Thoracic aorta (tissue), 2 donors: ENCODE measurements at regions not wholly inside any gene's neighbourhood (a gene's known extent, or its start where the extent isn't known, plus 50 kb on each side); places are given as distances from the start of the nearest gene placed in this dataset.
"Not testable (repeated sequence)": the region's sequence is repeated elsewhere in the genome, so short reads cannot be mapped to it uniquely, and the experiment has no call there.

ENCODE experiments used
- ATAC-seq: fragments of 150-250 bp; one replicate; pipeline ENCODE4 v1.8.0; 2017; ENCODE audit warnings: low read depth; ENCODE audit not compliant: insufficient number of reproducible peaks, low FRiP score
- DNase-seq: peaks from one replicate; pipeline ENCODE4 v3.0.0-alpha.2; 2020; ENCODE audit warnings: low spot score
- H3K27ac ChIP-seq, 2 donors: fragments of 200-600 bp; sonication (generic); 1 replicate in 1 of 2; 2 replicates in 1 of 2; pipeline ENCODE4 v1.5.1; 2016; ENCODE audit warnings: mild to moderate bottlenecking in 2 of 2, moderate library complexity in 2 of 2
- H3K27me3 ChIP-seq: fragments of 200-600 bp; sonication (generic); replicated peaks from 2 replicates; pipeline ENCODE4 v1.6.0; 2016; ENCODE audit warnings: mild to moderate bottlenecking; ENCODE audit not compliant: insufficient read depth
- H3K36me3 ChIP-seq: fragments of 200-600 bp; sonication (generic); one replicate; pipeline ENCODE4 v1.5.1; 2016
- H3K4me1 ChIP-seq, 2 donors: fragments of 200-600 bp; sonication (generic); 1 replicate in 1 of 2; 2 replicates in 1 of 2; pipeline versions ENCODE4 v1.5.1 to v1.6.0; 2016; ENCODE audit warnings: low read depth in 2 of 2, mild to moderate bottlenecking in 1 of 2; ENCODE audit not compliant: control insufficient read depth in 1 of 2
- H3K4me3 ChIP-seq: fragments of 200-600 bp; sonication (generic); 2 replicates; pipeline ENCODE4 v1.5.1; 2016; ENCODE audit warnings: mild to moderate bottlenecking
- H3K9me3 ChIP-seq: fragments of 200-600 bp; sonication (generic); 2 replicates; pipeline ENCODE4 v1.5.1; 2016
- CTCF ChIP-seq: fragments of 200-600 bp; sonication (generic); IDR thresholded peaks from one replicate; pipeline ENCODE4 v1.5.1; 2019; ENCODE audit warnings: antibody characterized with exemption

GRCh38 chrX:45619290-45619689 is 418.6 kb upstream of the DIPK2B start:
- Histone ChIP-seq H3K4me3 (no peak overlapping the region), H3K27me3 (no peaks in the 10 kb centered on the region), H3K9me3 (no peaks in the 10 kb centered on the region), H3K36me3 (no peaks in the 10 kb centered on the region), H3K4me1 (peaks cover 7 to 15% of the 10 kb centered on the region in 2 donors), H3K27ac (no peak overlapping the region)
- no peak for TF ChIP-seq CTCF
- no peak for ATAC-seq
- DNase-seq = no peak

- not testable (repeated sequence) for H3K27ac ChIP-seq, H3K4me3 ChIP-seq, H3K36me3 ChIP-seq, H3K4me1 ChIP-seq, DNase-seq, H3K9me3 ChIP-seq, ATAC-seq, H3K27me3 ChIP-seq
Measured at GRCh38 chrX:45615591-45615990, 414.9 kb upstream of the DIPK2B start.

GRCh38 chrX:45614853-45615252 is 414.2 kb upstream of the DIPK2B start:
- no peaks in the 10 kb centered on the region for H3K36me3 ChIP-seq
- ATAC-seq (no peak), DNase-seq (no peak)

DNA sequence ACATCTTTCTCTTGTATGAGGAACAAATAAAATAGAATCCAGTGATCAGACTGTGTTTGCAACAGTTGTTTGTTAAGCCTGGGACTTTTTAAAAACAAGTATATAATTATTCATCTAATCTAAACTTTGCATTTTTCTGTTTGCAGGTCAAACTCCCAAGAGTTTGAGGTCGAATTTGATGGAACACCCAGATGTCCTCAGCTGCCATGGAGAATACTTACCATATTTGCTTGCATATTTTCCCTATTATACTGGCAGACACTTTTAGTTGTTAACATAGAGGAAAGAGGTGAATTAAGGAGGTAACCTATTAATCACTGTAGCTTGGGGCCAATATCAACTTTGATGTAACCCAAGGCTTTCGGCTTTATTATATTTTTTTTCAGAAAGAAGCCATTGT is 401.5 kb upstream of the DIPK2B start:
- no peak for DNase-seq
- Histone ChIP-seq H3K9me3 (no peaks in the 10 kb centered on the region), H3K4me1 (peaks cover 0 to 5% of the 10 kb centered on the region in 2 donors), H3K27me3 (no peaks in the 10 kb centered on the region), H3K4me3 (no peak overlapping the region), H3K27ac (peak overlapping the region in 1 of 2 donors; percentile 12), H3K36me3 (no peaks in the 10 kb centered on the region)
- TF ChIP-seq CTCF = no peak
- no peak for ATAC-seq

More at GRCh38 chrX:45614853-45615252, 414.2 kb upstream of the DIPK2B start:
- H3K4me3 ChIP-seq = no peak overlapping the region
- H3K27me3 ChIP-seq = no peaks in the 10 kb centered on the region
- H3K4me1 ChIP-seq = no peaks in the 10 kb centered on the region
- H3K9me3 ChIP-seq = no peaks in the 10 kb centered on the region
- no peak overlapping the region for H3K27ac ChIP-seq
- TF ChIP-seq CTCF = no peak

DNA sequence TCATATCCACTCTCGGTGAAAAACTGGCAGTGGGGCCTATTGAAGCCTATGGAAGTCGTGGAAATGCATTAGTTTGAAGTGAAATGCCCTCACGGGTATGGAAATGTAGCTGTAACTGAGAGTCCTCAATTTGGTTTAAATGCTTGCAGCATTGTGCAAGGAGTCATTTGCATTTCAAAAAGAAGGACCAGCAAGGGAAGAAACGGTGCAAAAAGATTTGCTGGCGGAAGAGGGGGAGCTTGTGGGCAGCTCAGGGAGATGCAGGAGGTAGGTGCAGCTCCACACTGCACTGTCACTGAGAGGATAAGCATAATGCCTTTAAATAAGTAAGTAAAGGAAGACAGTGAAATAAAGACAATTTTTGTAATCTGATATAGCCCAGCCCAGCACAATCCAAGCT is 400.4 kb upstream of the DIPK2B start:
- ATAC-seq (no peak), DNase-seq (no peak)
- Histone ChIP-seq H3K27ac (peak overlapping the region in 1 of 2 donors; percentile 12), H3K36me3 (no peaks in the 10 kb centered on the region), H3K4me3 (no peak overlapping the region), H3K4me1 (peaks cover 0 to 5% of the 10 kb centered on the region in 2 donors), H3K9me3 (no peaks in the 10 kb centered on the region), H3K27me3 (no peaks in the 10 kb centered on the region)
- no peak for TF ChIP-seq CTCF

DNA sequence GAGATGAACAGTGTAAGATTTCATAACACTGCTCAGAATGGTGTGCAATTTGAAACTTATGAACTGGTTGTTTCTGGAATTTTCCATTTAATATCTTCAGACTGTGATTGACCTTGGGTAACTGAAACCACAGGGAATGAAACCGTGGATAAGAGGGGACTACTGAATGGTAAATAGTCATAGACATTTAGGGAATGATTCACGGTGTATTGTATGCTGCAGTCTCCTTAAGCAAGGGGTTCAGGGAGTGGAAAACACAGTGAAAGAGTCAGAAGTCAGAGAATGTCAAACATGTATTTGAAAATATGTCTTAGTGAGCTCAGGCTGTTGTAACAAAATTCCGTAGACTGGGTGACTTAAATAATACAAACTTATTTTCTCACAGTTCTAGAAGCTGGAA is 398.2 kb upstream of the DIPK2B start:
- DNase-seq = no peak
- no peak for ATAC-seq

More for the DNA sequence above, 398.2 kb upstream of the DIPK2B start:
- Histone ChIP-seq H3K4me3 (no peak overlapping the region), H3K9me3 (no peaks in the 10 kb centered on the region), H3K4me1 (peaks cover 0 to 5% of the 10 kb centered on the region in 2 donors), H3K36me3 (no peaks in the 10 kb centered on the region), H3K27me3 (no peaks in the 10 kb centered on the region), H3K27ac (no peak overlapping the region)
- no peak for TF ChIP-seq CTCF
